ENCODE measurements at regions not wholly inside any gene's neighbourhood (a gene's known extent, or its start where the extent isn't known, plus 50 kb on each side); places are given as distances from the start of the nearest gene placed in this dataset.

DNA sequence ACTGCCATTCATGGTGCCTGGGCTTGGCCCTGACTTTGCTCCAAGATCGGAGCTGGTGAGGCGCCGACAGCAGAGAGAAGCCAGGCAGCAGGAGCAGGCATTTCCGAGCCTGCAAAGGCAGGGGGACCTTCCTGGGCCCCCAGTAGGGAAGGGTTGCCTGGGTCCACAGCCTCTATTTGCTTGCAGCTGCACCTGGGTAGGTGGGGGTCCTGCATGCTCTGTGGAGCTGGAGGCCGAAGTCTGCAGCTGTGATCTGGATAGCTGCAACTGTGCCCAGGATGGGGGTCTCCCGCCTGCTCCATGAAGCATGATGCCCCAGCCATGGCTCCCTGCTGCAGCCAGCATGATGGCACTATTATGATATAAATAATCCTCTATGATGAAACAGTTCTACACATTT lies 2144.2 kb downstream of the PCDH9 start:
- TF ChIP-seq CTCF (IDR thresholded peaks at IDR 0.05) (no peak), POLR2A (IDR thresholded peaks at IDR 0.05; ENCODE audit: low read depth) (no peak), EP300 (IDR thresholded peaks at IDR 0.05) (no peak), POLR2AphosphoS5 (IDR thresholded peaks at IDR 0.05) (no peak)

Data from esophagus muscularis mucosa (tissue), 4 donors.